8988T (cell line): ENCODE measurements at regions not wholly inside any gene's neighbourhood (a gene's known extent, or its start where the extent isn't known, plus 50 kb on each side); places are given as distances from the start of the nearest gene placed in this dataset.

ENCODE experiments used
- DNase-seq: peaks from one replicate; pipeline ENCODE4 v3.0.0; 2011

GRCh38 chr13:85068231-85068630 is 731.0 kb downstream of the SLITRK6 start:
- no peak for DNase-seq

- DNase-seq: no peak
Observed at GRCh38 chr13:85040215-85040614, 759.0 kb downstream of the SLITRK6 start.

- no peak for DNase-seq
Observed at GRCh38 chr13:85031771-85032170, 767.4 kb downstream of the SLITRK6 start.

GRCh38 chr13:85028035-85028434 is 771.2 kb downstream of the SLITRK6 start:
- no peak for DNase-seq

- no peak for DNase-seq
Observed at GRCh38 chr13:85019121-85019520, 780.1 kb downstream of the SLITRK6 start.

- DNase-seq: no peak
Observed at GRCh38 chr13:85013006-85013405, 786.2 kb downstream of the SLITRK6 start.

GRCh38 chr13:85009447-85009846 is 789.8 kb downstream of the SLITRK6 start:
- no peak for DNase-seq

GRCh38 chr13:84999252-84999651 is 800.0 kb downstream of the SLITRK6 start:
- no peak for DNase-seq

- no peak for DNase-seq
Observed at GRCh38 chr13:84998681-84999080, 800.5 kb downstream of the SLITRK6 start.

GRCh38 chr13:84997858-84998257 is 801.4 kb downstream of the SLITRK6 start:
- no peak for DNase-seq

- no peak for DNase-seq
Observed at GRCh38 chr13:84994582-84994981, 804.6 kb downstream of the SLITRK6 start.

- DNase-seq: no peak
Observed at GRCh38 chr13:84985860-84986259, 813.4 kb downstream of the SLITRK6 start.

GRCh38 chr13:84983321-84983720 is 815.9 kb downstream of the SLITRK6 start:
- no peak for DNase-seq

- DNase-seq: no peak
Observed at GRCh38 chr13:84980571-84980970, 818.6 kb downstream of the SLITRK6 start.

- DNase-seq: no peak
Observed at GRCh38 chr13:84978851-84979250, 820.4 kb downstream of the SLITRK6 start.

- DNase-seq: no peak
Observed at GRCh38 chr13:84973661-84974060, 825.6 kb downstream of the SLITRK6 start.

- DNase-seq: no peak
Observed at GRCh38 chr13:84972907-84973306, 826.3 kb downstream of the SLITRK6 start.

- no peak for DNase-seq
Observed at GRCh38 chr13:84962849-84963248, 836.4 kb downstream of the SLITRK6 start.

GRCh38 chr13:84962141-84962750 is 837.0 kb downstream of the SLITRK6 start:
- no peak for DNase-seq

- DNase-seq: no peak
Observed at GRCh38 chr13:84961023-84961422, 838.2 kb downstream of the SLITRK6 start.

GRCh38 chr13:84959818-84960217 is 839.4 kb downstream of the SLITRK6 start:
- DNase-seq: no peak

- no peak for DNase-seq
Observed at GRCh38 chr13:84954636-84955035, 844.6 kb downstream of the SLITRK6 start.

GRCh38 chr13:84951128-84951527 is 848.1 kb downstream of the SLITRK6 start:
- DNase-seq: no peak

GRCh38 chr13:84946192-84946591 is 853.0 kb downstream of the SLITRK6 start:
- DNase-seq: no peak

GRCh38 chr13:84940798-84941197 is 858.4 kb downstream of the SLITRK6 start:
- no peak for DNase-seq

- no peak for DNase-seq
Observed at GRCh38 chr13:84940167-84940566, 859.1 kb downstream of the SLITRK6 start.
